PFSK-1 (cell line): ENCODE measurements at regions not wholly inside any gene's neighbourhood (a gene's known extent, or its start where the extent isn't known, plus 50 kb on each side); places are given as distances from the start of the nearest gene placed in this dataset.

Source experiments
- POLR2AphosphoS5 ChIP-seq: IDR thresholded peaks from 2 replicates; pipeline ENCODE4 v1.6.1; 2012; ENCODE audit warnings: low read depth, mild to moderate bottlenecking, control low read depth, low read length, moderate library complexity
- SIN3A ChIP-seq: IDR thresholded peaks from 2 replicates; pipeline ENCODE4 v1.6.1; 2012; ENCODE audit warnings: mild to moderate bottlenecking, low read length, moderate library complexity, borderline replicate concordance; ENCODE audit not compliant: insufficient read depth
- TAF1 ChIP-seq: IDR thresholded peaks from 2 replicates; pipeline ENCODE4 v1.6.1; 2012; ENCODE audit warnings: low read length, control low read depth, borderline replicate concordance; ENCODE audit not compliant: insufficient read depth

DNA sequence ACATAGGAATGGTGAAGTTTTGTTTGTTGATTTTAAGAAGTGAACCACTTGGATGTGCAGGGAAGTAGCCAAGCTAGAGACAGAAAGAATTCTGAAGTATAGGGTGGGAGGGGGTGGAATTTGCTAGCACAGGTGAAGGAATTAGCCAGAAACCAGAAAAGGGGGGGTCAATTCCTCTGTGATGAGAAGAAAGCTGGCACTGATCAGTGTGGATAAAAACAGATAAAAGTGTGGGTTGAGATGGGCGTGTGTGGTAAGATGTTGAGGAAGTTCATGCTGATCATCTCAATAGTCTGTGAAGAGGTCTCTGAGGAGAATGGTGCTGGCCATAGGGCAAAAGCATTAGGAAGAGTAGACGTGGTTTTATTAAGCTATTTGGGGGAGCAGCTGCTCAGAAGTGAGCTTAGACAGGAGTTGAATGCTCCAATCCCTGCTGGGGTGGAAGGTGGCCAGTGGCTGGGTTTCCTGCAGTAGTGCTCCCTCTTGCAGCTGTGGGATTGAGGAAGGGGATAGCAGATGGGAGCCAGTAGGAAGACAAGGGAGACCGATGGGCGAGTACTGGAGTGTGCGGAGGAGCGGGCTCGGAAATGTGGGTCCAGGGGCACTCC lies 88.7 kb upstream of the ELL2 start:
- TF ChIP-seq TAF1 (no peak), POLR2AphosphoS5 (no peak), SIN3A (no peak)
